ENCODE measurements at regions not wholly inside any gene's neighbourhood (a gene's known extent, or its start where the extent isn't known, plus 50 kb on each side); places are given as distances from the start of the nearest gene placed in this dataset.

- no peak for DNase-seq
Measured at GRCh38 chr4:156710365-156711192, 261.0 kb downstream of the PDGFC start.

- DNase-seq = no peak
Measured at GRCh38 chr4:156705311-156705710, 266.3 kb downstream of the PDGFC start.

- DNase-seq = no peak
Measured at GRCh38 chr4:156695163-156695562, 276.4 kb downstream of the PDGFC start.

GRCh38 chr4:156694413-156694812 lies 277.2 kb downstream of the PDGFC start:
- no peak for DNase-seq

GRCh38 chr4:156693557-156693956 lies 278.0 kb downstream of the PDGFC start:
- no peak for DNase-seq

GRCh38 chr4:156692016-156692415 lies 279.6 kb downstream of the PDGFC start:
- DNase-seq = no peak

GRCh38 chr4:156690572-156690971 lies 281.0 kb downstream of the PDGFC start:
- DNase-seq = no peak

- DNase-seq = peak; percentile 84
Measured at GRCh38 chr4:156686120-156686519, 285.5 kb downstream of the PDGFC start.

- peak; percentile 10 for DNase-seq
Measured at GRCh38 chr4:156685308-156685707, 286.3 kb downstream of the PDGFC start.

GRCh38 chr4:156677656-156678055 lies 293.9 kb downstream of the PDGFC start:
- no peak for DNase-seq

GRCh38 chr4:156677131-156677531 lies 294.5 kb downstream of the PDGFC start:
- no peak for DNase-seq

GRCh38 chr4:156676116-156676851 lies 295.3 kb downstream of the PDGFC start:
- DNase-seq = no peak

- DNase-seq = no peak
Measured at GRCh38 chr4:156673483-156673882, 298.1 kb downstream of the PDGFC start.

- DNase-seq = peak; percentile 20
Measured at GRCh38 chr4:156672492-156673305, 298.9 kb downstream of the PDGFC start.

GRCh38 chr4:156665780-156666366 lies 305.7 kb downstream of the PDGFC start:
- no peak for DNase-seq

- DNase-seq = peak; percentile 36
Measured at GRCh38 chr4:156663663-156664062, 307.9 kb downstream of the PDGFC start.

- no peak for DNase-seq
Measured at GRCh38 chr4:156662921-156663320, 308.7 kb downstream of the PDGFC start.

- no peak for DNase-seq
Measured at GRCh38 chr4:156661555-156661954, 310.0 kb downstream of the PDGFC start.

GRCh38 chr4:156660465-156660864 lies 311.1 kb downstream of the PDGFC start:
- no peak for DNase-seq

GRCh38 chr4:156659983-156660382 lies 311.6 kb downstream of the PDGFC start:
- DNase-seq = no peak

- DNase-seq = no peak
Measured at GRCh38 chr4:156659570-156659969, 312.0 kb downstream of the PDGFC start.

GRCh38 chr4:156656896-156657295 lies 314.7 kb downstream of the PDGFC start:
- DNase-seq = no peak

GRCh38 chr4:156654410-156654809 lies 317.2 kb downstream of the PDGFC start:
- DNase-seq = no peak
